Activated T-cell treated with anti-CD3 and anti-CD28 coated beads for 4 hours (primary cell): ENCODE measurements at regions not wholly inside any gene's neighbourhood (a gene's known extent, or its start where the extent isn't known, plus 50 kb on each side); places are given as distances from the start of the nearest gene placed in this dataset.

ENCODE experiments used
- DNase-seq: peaks from one replicate; pipeline ENCODE4 v3.0.0-alpha.2; 2020

DNA sequence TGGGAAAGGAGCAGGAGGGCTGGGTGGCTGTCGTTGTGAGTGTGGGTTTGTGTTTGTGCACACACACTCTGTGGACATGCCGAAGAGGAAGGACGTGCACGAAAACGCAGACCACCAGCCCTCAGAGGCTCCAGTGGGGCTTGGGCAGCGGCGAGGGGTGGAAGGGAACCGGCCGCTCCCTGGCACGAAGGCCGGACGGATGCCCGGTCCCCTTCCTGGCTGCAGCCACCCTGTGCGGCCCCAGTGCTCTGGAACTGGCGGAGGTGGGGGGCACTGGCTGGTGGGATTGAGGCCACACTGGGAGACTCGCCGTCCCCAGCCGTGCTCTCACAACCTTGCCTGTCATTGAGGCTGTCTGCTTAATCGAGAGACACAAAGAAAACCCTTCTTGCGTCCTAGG lies 852.6 kb upstream of the SALL3 start:
- DNase-seq, result no peak

DNA sequence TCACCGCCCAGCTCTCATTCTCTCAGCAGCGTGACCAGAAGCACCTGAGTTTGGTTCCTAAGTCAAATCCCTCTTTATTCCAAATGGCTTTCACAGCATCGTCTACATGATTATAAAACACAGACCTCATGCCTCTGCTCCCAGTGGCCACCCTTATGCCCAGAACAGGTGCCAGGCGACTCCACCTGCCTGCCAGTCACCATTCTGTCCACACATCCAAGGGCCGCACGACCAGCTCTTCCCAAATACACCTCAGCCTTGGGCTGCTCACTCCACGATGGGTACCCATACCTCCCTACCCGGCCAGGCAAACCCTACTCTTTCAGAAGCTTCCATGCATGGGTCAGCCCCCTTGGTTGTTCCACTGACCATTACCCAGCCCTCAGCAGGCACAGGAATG lies 851.6 kb upstream of the SALL3 start:
- no peak for DNase-seq

DNA sequence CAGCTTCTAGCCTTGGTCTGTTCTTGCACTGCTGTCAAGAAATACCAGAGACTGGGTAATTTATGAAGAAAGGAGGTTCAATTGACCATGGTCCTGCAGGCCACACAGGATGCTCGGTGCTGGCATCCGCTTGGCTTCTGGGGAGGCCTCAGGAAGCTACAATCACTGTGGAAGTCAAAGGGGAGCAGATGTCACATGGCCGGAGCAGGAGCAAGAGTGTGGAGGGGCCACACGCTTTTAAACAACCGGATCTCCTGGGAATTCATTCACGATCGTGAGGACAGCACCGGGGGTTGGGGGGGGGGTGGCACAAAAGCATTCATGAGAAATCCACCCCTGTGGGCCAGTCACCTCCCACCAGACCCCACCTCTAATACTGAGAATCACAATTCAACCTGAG lies 850.4 kb upstream of the SALL3 start:
- no peak for DNase-seq

DNA sequence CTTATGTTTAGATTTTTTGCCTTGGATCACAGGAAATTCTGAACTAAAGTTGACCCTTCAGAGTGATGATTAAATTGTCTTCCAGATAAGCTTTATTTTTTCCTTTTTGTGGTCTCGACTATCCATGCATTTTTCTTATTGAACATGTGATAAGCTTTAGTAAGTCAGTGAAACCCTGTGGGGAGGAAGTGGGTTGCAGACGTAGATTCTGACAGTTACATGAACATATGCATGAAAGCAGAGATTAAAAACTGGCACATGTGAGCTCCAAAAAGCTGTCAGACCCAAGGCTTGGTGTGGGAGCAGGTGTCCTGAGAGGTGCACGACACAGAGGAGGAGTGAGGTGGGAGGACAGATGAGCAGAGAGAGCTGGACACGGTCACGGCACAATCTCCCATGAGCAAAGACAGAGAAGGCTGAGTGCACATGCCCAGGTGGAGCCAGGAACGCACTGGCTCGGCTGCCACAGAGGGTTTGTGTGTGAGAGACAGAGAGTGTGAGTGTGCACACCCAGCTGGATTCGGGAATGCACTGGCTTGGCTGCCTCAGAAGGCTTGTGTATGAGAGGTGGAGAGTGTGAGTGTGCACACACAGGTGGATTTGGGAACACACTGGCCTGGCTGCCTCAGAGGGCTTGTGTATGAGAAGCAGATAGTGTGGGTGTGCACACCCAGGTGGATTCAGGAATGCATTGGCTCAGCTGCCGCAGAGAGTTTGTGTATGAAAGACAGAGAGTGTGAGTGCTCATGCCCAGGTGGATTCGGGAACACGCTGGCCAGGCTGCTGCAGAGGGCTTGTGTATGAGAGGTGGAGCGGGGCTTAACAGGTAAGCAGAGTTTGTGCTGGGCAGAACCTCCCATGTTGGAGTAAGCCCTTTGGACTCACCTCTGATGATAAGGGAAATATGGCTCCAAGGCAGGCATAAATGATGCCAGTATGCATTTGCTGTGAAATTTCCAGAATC lies 849.1 kb upstream of the SALL3 start:
- DNase-seq, result no peak

DNA sequence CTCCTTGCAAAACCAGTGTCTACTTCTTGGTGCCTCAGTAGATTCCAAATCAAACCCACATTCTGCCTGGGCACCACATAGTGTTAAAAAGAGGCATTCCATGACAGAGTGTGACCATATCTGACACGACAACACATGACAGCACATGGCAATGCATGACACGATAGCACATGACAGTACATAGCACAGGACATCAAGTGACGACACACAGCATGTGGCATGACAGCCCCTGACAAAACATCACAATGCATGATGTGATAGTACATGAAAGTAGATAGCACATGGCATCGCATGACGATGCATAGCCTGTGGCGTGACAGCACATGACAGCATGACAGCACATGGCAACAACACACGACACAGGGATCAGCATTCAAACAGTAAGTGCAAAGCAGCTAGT lies 845.9 kb upstream of the SALL3 start:
- no peak for DNase-seq

DNA sequence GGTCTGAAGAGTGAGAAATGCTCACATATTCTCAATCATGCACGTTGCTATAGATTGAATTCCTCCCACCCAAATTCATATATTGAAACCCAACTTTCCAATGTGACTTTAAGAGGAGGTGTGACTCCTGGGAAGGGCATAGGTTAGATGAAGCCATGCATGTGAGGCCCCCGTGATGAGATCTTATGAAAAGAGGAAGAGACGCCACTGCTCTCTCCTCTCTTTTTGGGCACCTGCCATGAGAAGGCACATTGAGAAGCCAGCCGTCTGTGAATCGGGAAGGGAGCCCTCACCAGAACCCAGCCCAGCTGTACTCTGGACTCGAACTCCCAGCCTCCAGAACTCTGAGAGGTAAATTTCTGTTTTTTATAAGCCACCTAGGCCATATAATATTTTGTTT lies 842.6 kb upstream of the SALL3 start:
- DNase-seq, result no peak

DNA sequence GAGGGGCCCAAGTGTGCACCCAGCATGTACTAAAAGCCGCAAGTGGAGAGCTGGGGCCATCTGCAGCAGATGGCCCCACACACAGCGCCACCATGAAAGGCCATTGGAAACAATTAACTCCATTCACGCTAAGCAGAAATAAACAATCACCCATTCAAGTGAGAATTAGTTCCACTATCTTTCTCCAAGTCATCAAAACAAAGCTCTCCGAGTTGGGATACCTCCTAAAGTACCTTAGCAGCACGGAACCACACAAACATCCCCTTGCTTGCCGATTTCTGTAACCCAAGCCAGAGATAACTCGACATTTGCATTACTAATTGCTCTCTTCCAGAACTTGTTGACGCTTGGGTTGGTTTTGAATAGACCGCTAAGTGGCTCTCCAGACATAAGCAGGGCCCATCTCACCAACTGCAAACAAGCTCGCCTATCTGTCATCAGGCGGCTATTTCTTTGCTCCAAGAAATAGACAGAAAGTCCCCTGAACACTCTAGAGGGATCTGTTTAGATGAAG lies 840.6 kb upstream of the SALL3 start:
- no peak for DNase-seq

DNA sequence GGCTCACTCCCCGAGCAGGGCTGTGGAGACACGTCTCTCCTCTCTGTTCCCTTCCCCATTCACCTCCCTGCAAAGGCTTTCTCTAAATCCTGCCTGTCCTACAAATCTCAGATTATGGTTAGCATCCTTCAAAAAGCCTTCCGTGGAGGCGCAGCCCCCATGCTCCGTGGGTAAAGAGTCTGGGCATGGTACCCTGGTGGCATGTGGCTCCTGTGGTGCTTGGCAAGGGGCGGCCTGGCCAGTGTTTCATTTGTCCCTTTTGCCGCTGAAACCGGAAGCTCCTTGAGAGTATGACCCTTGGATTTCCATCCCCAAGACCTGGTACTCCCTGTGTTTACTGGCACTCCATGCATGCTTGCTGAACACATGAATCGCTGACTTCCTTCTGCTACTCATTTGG lies 839.3 kb upstream of the SALL3 start:
- no peak for DNase-seq

DNA sequence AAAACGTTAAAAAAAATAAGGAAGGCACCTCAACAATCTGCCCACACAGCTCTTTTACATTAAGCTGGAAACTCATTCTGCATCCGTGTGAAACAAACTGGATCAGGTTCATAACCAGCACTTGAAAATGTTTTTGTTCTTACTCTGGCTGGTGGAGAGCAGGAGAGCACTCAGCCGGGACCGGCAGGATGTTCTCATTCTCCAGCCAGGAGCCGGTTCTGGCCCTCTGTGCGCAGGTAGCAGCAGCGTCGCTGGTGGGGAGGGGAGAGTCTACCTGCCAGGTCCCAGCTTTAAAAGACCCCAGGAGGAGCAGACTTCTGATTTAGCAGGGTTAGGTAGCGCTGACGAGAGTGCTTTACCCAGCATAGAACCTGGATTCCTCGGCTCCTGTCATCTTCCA lies 834.9 kb upstream of the SALL3 start:
- DNase-seq, result no peak

DNA sequence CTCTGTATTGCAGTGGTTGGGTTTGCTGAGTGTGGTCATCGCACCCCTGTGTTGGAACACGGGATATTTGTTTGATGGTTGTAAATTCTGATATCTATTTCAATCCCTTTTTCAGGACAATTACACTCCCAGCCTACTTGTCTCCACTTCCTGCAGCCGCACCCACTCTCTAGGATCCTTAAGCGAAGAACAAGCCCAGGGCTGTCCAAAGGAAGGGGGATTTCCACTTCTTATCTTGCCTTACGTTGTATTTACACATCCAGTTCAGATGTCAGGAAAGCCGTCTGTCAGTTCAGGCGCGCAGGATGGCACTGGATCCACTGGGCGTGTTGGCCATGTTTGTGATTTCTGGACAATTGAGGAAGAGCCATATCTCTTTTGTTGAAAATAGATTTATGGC lies 834.5 kb upstream of the SALL3 start:
- DNase-seq, result no peak

DNA sequence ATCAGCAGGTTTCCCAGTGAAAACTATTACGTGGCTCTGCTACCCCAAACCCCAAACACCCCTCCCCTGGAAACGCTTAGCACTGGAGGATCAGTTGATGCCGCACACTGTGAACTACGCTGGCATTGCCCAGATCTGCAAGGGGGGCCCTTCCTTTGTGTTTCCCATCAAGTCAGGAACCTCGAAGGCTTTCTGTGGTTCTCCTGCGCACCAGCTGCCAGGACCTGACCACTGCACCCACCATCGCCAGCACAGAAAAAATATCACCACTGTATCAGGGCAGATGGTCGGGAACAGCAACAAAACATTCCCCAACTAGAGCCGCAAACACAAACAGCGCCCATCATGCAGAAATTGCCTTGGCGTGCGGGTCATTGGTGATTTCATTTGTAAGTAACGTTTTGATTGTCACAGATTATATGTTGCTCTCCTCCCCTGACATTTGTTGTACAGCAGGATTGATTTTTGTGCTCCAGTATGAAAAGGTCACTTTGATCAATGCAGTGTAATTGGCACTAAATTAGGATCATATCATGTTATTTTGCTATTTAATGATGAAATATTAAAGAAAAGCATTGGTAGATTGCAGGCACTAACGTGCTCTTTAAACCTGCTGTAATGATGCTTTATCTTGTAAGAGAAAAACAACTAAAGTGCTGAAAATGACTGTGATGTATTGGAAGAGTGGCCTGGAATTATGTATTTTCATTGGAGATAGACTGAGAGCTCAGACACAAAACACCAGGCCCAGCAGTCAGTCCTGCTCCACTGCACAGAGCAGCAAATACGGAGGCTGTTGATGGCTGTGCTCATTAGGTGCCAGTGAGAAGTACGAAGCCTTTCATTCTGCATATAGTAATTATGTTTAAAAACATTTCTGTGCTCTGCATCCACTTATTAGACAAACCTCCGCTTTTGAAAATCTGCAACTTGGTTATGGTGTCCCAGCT lies 833.2 kb upstream of the SALL3 start:
- no peak for DNase-seq

DNA sequence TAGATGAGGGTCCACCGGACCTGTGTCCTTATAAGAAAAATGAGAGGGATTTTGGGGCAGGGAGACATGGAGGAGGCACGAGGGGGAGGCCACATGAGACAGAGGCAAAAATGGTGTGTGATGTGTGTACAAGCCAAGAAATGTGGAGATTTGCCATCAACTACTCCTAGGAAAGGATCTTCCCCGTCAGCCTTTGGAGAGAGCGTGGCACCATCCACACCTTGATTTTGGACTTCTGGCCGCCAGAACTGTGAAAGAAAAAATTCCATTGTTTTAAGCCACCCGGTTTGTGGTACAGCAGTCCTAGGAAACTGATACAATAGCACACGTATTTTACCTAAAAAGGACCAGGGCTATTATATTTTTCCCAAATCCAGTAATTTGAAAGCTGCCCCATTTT lies 829.0 kb upstream of the SALL3 start:
- DNase-seq, result no peak

DNA sequence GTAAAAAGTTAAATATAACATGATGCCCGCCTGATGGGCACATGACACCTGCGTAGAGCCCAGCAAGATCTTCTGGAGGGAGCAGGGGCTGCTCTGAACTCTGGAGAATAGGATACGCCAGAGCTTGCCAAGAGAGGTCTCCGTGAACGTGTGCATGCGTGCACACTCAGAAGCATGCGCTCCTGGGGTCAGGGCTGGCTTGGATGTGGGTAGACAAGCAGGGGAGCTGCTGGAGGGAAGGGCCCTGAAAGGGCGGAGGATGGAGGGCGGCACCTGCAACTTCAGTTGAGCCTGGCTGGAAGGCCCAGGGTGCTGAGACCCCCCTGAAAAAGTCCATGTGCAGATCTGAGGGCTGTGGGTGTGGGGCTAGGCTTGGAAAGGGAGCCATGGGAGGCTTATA lies 828.4 kb upstream of the SALL3 start:
- no peak for DNase-seq

DNA sequence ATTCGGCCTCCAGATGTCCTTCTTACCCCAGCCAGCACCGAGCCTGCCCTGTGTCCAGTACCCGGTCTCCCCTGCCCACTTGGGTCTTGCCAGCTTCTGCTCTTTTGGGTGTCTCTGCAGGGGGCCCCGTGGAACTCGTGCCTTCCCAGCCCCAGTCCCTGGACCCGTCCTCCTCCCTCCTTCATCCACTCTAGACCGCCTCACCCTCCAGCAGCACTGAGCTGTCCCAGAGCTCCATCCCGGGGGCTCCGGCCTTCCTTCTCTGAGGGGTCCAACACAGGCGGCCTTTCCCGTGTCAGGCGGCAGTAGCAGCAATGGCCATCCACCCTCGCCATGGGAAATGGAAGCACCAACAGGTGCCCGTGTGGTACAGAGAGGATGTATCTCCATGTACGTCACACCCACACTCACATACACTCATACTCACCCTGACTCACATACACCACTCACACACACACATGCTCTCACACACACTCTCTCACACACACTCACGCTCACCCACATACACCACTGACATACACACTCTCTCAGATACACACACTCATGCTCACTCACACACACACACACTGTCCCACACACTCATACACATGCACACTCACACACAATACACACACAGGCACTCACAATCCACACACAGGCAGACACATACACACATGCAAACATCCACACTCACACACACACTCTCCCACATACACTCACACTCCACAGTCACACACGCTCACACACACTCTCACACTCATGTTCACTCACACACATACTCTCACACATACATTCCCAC lies 827.5 kb upstream of the SALL3 start:
- DNase-seq, result no peak

DNA sequence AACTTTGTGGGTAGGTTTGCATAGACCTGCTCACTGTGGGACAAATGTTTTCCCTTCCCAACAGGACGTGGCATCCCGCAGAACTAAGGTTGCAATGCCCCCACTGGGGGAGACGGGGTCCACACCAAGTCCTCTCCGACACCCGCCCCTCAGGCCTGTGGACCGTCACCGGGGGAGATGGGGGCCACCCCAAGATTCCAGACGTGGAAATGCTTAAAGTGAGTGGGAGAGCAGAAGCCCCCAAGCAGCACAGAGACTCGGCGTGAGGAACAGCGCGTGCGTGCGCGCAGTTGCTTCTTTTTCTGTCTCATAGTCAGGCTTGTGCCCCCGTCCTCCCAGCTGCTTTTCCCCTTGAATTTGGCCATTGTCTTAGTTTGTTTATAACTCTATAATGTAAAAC lies 826.3 kb upstream of the SALL3 start:
- no peak for DNase-seq

DNA sequence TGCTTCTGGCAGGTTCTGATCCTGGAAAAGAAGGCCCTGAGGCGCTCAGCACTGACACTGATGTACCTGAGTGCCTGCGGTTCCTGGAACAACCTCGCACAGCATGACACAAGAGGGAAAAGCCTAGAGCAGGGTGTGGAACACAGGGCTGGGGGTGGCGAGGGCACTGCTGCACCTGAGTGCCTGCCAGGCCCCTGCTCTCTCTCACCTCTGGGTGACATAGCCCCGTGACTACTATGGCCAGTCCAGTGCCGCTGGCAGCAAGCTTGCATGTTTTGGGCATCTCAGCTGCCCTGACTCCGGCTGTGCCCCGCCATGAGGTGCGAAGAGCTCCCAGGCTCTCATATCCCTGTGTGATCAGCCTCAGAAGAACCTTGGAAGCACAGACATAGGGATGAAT lies 825.2 kb upstream of the SALL3 start:
- no peak for DNase-seq

DNA sequence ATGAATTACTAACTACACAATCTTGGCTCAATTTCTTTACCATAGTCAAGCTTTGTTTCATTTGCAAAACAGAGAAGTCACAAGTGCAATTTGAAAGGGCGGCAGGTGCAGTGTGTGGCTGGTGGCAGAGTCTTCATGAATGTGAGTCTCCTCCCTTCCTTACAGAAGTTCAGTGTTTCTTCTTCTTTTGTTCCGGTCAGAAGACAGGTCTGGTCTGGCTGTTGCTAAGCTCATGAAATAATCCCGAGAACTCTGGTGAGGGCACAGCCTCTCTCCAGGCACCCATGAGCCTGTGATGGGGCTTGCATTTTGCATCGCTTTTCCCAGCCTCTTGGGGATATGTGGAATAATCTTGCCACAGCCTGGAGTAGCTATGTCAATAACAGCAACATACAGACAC lies 824.8 kb upstream of the SALL3 start:
- no peak for DNase-seq

DNA sequence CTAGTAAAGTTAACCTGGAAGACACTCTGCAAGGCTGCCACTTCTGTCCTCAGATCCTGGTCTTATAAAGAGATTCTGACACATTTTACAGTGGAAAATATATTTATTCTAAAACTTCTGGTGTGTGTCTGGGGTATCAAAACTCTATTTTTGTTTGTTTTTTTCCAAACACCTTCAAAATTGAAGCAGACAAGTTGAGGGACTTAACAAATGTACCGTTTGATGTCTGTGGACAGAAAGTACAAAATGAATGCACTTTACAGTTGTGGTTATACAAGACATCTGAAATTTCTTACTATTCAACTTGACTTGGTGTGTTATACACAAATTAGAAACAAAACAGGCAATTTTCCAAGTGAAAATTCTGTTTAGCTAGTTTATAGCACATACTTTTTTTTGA lies 823.2 kb upstream of the SALL3 start:
- no peak for DNase-seq

DNA sequence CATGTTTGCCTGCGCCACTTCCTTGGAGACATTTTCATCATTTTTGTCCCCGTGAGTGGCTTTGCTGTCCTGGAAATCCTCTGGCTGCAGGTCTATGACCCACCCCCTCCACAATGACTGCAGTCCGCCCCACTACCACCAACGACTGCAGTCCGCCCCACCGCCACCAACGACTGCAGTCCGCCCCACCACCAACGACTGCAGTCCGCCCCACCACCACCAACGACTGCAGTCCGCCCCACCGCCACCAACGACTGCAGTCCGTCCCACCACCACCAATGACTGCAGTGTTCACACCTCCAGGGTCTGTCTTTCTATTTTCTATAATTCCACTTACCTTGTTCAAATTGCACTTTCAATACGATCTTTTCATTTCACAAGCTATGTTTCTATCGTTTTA lies 820.7 kb upstream of the SALL3 start:
- DNase-seq, result no peak

DNA sequence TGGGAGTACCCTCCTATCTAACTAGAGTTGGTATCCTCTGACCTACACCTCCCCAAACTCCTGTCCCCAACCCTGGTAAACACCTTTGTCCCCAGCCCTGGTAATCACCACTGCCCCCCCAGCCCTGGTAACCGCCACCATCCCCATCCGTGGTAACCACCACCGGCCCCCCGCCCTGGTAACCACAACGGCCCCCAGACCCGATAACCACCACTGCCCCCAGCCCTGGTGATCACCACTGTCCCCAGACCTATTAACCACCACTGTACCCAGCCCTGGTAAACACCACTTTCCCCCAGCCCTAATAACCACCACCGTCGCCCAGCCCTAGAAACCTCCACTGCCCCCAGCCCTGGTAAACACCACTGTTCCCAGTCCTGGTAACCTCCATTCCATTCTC lies 820.2 kb upstream of the SALL3 start:
- DNase-seq, result no peak

DNA sequence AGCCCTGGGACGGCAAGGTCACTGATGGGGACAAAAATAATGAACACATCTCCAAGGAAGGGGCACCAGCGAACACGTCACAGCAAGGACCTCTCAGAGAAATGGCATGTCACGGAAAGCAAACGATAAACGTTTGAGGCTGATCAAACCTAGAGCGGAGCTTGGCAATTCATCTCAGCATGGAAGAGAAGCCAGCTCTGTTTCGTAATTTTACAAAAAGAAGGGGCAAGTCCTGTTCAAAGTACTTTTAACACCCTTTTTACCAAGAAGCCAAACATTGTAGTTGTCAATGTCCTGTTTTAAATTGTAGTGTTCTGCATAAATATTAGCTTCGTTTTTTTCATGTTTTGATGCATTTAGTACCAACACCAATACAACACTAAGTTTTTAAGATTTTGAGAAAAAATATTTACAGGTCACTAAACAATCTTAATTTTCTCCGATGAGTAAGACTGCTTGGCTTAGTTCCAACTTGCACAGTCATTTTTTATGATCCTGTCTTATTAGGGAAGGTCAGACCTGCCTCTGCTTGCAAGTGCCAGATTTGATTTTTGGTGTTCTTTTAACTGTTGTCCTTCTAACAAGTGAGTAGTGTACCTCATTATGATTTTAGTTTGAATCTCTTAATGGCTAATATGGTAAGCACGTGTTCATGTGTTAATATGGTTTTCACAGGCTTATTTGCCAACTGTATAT lies 818.5 kb upstream of the SALL3 start:
- no peak for DNase-seq

DNA sequence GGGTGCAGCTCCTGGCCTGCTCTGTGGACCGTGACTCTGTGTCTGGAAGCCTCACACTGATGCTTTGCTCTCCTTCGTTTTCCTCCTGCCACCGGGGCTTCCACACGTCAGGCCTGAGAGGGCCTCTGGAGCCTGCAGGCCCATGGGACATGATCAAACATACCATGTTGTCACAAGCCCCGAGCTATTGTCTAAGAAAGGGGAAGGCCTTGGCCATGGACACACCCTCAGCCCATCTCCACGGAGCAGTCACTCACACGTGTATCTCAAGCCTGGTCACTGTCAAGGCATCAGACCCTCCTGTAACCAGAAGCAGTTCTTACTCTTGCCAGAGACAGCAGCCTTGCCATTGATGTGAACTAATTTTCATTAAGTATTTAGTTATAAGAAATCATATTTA lies 814.1 kb upstream of the SALL3 start:
- no peak for DNase-seq
